OCI-LY1 (cell line): ENCODE measurements at regions not wholly inside any gene's neighbourhood (a gene's known extent, or its start where the extent isn't known, plus 50 kb on each side); places are given as distances from the start of the nearest gene placed in this dataset.

Experiments
- H2AFZ ChIP-seq: fragments of 200-600 bp; sonication (generic), shearing (Covaris generic); 2 replicates; pipeline ENCODE4 v1.6.0; 2014; ENCODE audit warnings: antibody characterized with exemption, mild to moderate bottlenecking, low read length
- H3F3A ChIP-seq: fragments of 200-600 bp; sonication (generic), shearing (Covaris generic); 2 replicates; pipeline ENCODE4 v1.6.0; 2014; ENCODE audit warnings: mild to moderate bottlenecking, antibody characterized with exemption, low read length, moderate library complexity; ENCODE audit not compliant: insufficient read depth
- H3K27ac ChIP-seq: fragments of 200-600 bp; sonication (generic); 2 replicates; pipeline ENCODE4 v1.5.1; 2014; ENCODE audit warnings: low read length, mixed run types, mild to moderate bottlenecking, low read depth; ENCODE audit not compliant: poor library complexity, severe bottlenecking
- H3K27me3 ChIP-seq: fragments of 200-600 bp; sonication (generic); 2 replicates; pipeline ENCODE4 v1.6.0; 2014; ENCODE audit warnings: antibody characterized with exemption, mild to moderate bottlenecking, low read length, moderate library complexity; ENCODE audit not compliant: insufficient read depth
- H3K36me3 ChIP-seq: fragments of 200-600 bp; sonication (generic); 2 replicates; pipeline ENCODE4 v1.6.1; 2014; ENCODE audit warnings: mild to moderate bottlenecking, antibody characterized with exemption, low read length, moderate library complexity, mixed read lengths; ENCODE audit not compliant: insufficient read depth
- H3K4me1 ChIP-seq: fragments of 200-600 bp; sonication (generic); 2 replicates; pipeline ENCODE4 v1.5.1; 2014; ENCODE audit warnings: mild to moderate bottlenecking, low read length, moderate library complexity; ENCODE audit not compliant: insufficient read depth, severe bottlenecking
- H3K4me2 ChIP-seq: fragments of 200-600 bp; sonication (generic), shearing (Covaris generic); 2 replicates; pipeline ENCODE4 v1.6.1; 2014; ENCODE audit warnings: low read length
- H3K4me3 ChIP-seq: fragments of 200-600 bp; sonication (generic); 2 replicates; pipeline ENCODE4 v1.5.1; 2014; ENCODE audit warnings: low read length, low read depth, mild to moderate bottlenecking, mixed read lengths; ENCODE audit not compliant: poor library complexity, severe bottlenecking
- H3K79me2 ChIP-seq: fragments of 200-600 bp; shearing (Covaris generic); 2 replicates; pipeline ENCODE4 v1.6.1; 2016; ENCODE audit warnings: mixed run types, low read length, mixed read lengths; ENCODE audit not compliant: insufficient read depth
- H3K9ac ChIP-seq: fragments of 200-600 bp; sonication (generic), shearing (Covaris generic); 2 replicates; pipeline ENCODE4 v1.6.1; 2014; ENCODE audit warnings: mild to moderate bottlenecking, low read length, mixed read lengths
- H3K9me2 ChIP-seq: fragments of 200-600 bp; sonication (generic), shearing (Covaris generic); 2 replicates; pipeline ENCODE4 v1.6.1; 2014; ENCODE audit warnings: low read depth, mild to moderate bottlenecking, low read length, mixed read lengths
- H3K9me3 ChIP-seq: fragments of 200-600 bp; shearing (Covaris generic); 2 replicates; pipeline ENCODE4 v1.6.1; 2014; ENCODE audit warnings: low read length, mixed read lengths
- H4K20me1 ChIP-seq: fragments of 200-600 bp; sonication (generic), shearing (Covaris generic); 2 replicates; pipeline ENCODE4 v1.6.0; 2016; ENCODE audit warnings: mild to moderate bottlenecking, low read length; ENCODE audit not compliant: insufficient read depth
- EZH2 ChIP-seq: fragments of 200-600 bp; sonication (generic), shearing (Covaris generic); IDR thresholded peaks from 2 replicates; pipeline ENCODE4 v1.8.0; 2017; ENCODE audit warnings: borderline replicate concordance, mixed run types, mild to moderate bottlenecking, antibody characterized with exemption, low read length, moderate library complexity, mixed read lengths
- TF ChIP-seq, protein P1 (sequence below): fragments of 200-600 bp; sonication (generic), shearing (Covaris generic); IDR thresholded peaks from 2 replicates; pipeline ENCODE4 v1.5.1; 2017; ENCODE audit warnings: mild to moderate bottlenecking, antibody characterized with exemption, low read length, moderate library complexity, mixed read lengths

- Histone ChIP-seq H3K9me3 (no peaks in the 10 kb centered on the region), H3K27ac (no peak overlapping the region), H3K36me3 (no peaks in the 10 kb centered on the region), H3K4me1 (no peaks in the 10 kb centered on the region), H3K79me2 (no peaks in the 10 kb centered on the region), H3K9me2 (no peaks in the 10 kb centered on the region), H3K27me3 (no peaks in the 10 kb centered on the region), H3F3A (no peaks in the 10 kb centered on the region), H3K4me3 (no peak overlapping the region), H3K4me2 (no peak overlapping the region), H2AFZ (no peak overlapping the region), H4K20me1 (no peaks in the 10 kb centered on the region), H3K9ac (no peak overlapping the region)
- TF ChIP-seq, protein P1, sequence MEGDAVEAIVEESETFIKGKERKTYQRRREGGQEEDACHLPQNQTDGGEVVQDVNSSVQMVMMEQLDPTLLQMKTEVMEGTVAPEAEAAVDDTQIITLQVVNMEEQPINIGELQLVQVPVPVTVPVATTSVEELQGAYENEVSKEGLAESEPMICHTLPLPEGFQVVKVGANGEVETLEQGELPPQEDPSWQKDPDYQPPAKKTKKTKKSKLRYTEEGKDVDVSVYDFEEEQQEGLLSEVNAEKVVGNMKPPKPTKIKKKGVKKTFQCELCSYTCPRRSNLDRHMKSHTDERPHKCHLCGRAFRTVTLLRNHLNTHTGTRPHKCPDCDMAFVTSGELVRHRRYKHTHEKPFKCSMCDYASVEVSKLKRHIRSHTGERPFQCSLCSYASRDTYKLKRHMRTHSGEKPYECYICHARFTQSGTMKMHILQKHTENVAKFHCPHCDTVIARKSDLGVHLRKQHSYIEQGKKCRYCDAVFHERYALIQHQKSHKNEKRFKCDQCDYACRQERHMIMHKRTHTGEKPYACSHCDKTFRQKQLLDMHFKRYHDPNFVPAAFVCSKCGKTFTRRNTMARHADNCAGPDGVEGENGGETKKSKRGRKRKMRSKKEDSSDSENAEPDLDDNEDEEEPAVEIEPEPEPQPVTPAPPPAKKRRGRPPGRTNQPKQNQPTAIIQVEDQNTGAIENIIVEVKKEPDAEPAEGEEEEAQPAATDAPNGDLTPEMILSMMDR: no peak
- no peak for TF ChIP-seq EZH2
Observed at GRCh38 chr3:147921051-147921450, 511.9 kb downstream of the ZIC1 start.

GRCh38 chr3:147924755-147925154, 515.6 kb downstream of the ZIC1 start:
- Histone ChIP-seq H3K27ac (no peak overlapping the region), H3K9me2 (no peaks in the 10 kb centered on the region), H3K4me1 (no peaks in the 10 kb centered on the region), H3K4me2 (no peak overlapping the region), H3K9me3 (no peaks in the 10 kb centered on the region), H3F3A (no peaks in the 10 kb centered on the region), H4K20me1 (no peaks in the 10 kb centered on the region), H3K27me3 (no peaks in the 10 kb centered on the region), H3K9ac (no peak overlapping the region), H2AFZ (no peak overlapping the region), H3K4me3 (no peak overlapping the region), H3K36me3 (no peaks in the 10 kb centered on the region), H3K79me2 (no peaks in the 10 kb centered on the region)
- TF ChIP-seq, protein P1: no peak
- TF ChIP-seq EZH2: no peak

DNA sequence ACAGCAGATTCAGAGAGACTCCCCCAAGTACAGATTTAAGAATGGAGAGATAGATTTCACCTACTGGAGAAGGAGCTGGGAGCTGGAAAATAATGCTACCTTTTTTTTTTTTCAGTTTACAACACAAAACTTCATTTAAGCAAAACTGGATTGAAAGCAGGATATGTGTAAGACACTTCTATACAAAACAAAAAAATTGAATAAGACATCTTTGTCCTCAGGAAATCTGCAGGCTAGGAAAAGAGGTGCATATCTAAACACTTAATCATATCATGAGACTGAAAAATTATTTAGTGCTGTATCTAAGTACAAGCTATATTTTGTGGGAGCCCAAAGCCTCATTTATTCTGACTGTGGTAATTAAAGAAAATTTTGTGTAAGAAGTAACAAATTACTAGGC, 516.1 kb downstream of the ZIC1 start:
- Histone ChIP-seq H3K4me3 (no peak overlapping the region), H3K36me3 (no peaks in the 10 kb centered on the region), H3K9ac (no peak overlapping the region), H3K9me2 (no peaks in the 10 kb centered on the region), H3K79me2 (no peaks in the 10 kb centered on the region), H2AFZ (no peak overlapping the region), H3K4me1 (no peaks in the 10 kb centered on the region), H3K27me3 (no peaks in the 10 kb centered on the region), H3K9me3 (no peaks in the 10 kb centered on the region), H3K4me2 (no peak overlapping the region), H3F3A (no peaks in the 10 kb centered on the region), H4K20me1 (no peaks in the 10 kb centered on the region), H3K27ac (no peak overlapping the region)
- TF ChIP-seq EZH2: no peak
- TF ChIP-seq, protein P1: no peak
